Right lobe of liver (tissue), 6 donors: ENCODE measurements at regions not wholly inside any gene's neighbourhood (a gene's known extent, or its start where the extent isn't known, plus 50 kb on each side); places are given as distances from the start of the nearest gene placed in this dataset.

Experiments
- ATAC-seq, 4 donors: fragments of 200-7000 bp; cut with Tn5 transposase; one replicate each; pipeline ENCODE4 v1.9.1; 2020; ENCODE audit warnings: mild to moderate bottlenecking in 4 of 4, moderate library complexity in 4 of 4
- DNase-seq, 3 donors: peaks; one replicate each; pipeline ENCODE4 v3.0.0-alpha.2; 2020
- H3K27ac ChIP-seq, 3 donors: fragments of 200-600 bp; one replicate each; pipeline ENCODE4 v1.8.0; 2022
- H3K27me3 ChIP-seq, 2 donors: fragments of 200-600 bp; one replicate each; pipeline ENCODE4 v1.8.0; 2022
- H3K36me3 ChIP-seq, 4 donors: fragments of 200-600 bp; sonication (generic) in 1 of 4; one replicate each; pipeline versions ENCODE4 v1.5.1 to v1.8.0; 2017 to 2022; ENCODE audit warnings: control low read depth in 1 of 4
- H3K4me1 ChIP-seq, 4 donors: fragments of 200-600 bp; sonication (generic) in 1 of 4; one replicate each; pipeline versions ENCODE4 v1.5.1 to v1.8.0; 2017 to 2022; ENCODE audit warnings: control low read depth in 1 of 4
- H3K4me3 ChIP-seq, 3 donors: fragments of 200-600 bp; one replicate each; pipeline ENCODE4 v1.8.0; 2022
- H3K9me3 ChIP-seq, 4 donors: fragments of 200-600 bp; sonication (generic) in 1 of 4; one replicate each; pipeline versions ENCODE4 v1.5.1 to v1.8.0; 2017 to 2022; ENCODE audit warnings: control low read depth in 1 of 4
- POLR2A ChIP-seq: fragments of 450-650 bp; IDR thresholded peaks from one replicate; pipeline ENCODE4 v1.6.1; 2017; ENCODE audit warnings: antibody characterized with exemption, mild to moderate bottlenecking
- WGBS: methylation state at CpG from one replicate; pipeline ENCODE4 v1.1.6; 2018; ENCODE audit warnings: low coverage, low lambda C conversion rate; ENCODE audit not compliant: insufficient coverage; ENCODE audit errors: missing lambda C conversion rate; 5-methylcytosine and 5-hydroxymethylcytosine counted together
- intact Hi-C, 2 donors: fragments of 100-400 bp; cut with DNase I; formaldehyde crosslinking; loops; one replicate each; pipeline versions ENCODE4 v1.11.2 to v1.14.1; 2022
- TF ChIP-seq, protein P1 (sequence below), 4 donors: fragments of 200-600 bp in 3 of 4; fragments of 450-650 bp in 1 of 4; IDR thresholded peaks; one replicate each; pipeline versions ENCODE4 v1.5.1 to v1.8.0; 2016 to 2022; ENCODE audit warnings: antibody characterized with exemption in 4 of 4, mild to moderate bottlenecking in 2 of 4
- donor health status: DM: no; HTN: yes; CAD: no.
- donor health status: DM: no; HTN: no; CAD: no.
- donor health status: DM: no; HTN: no; CAD: no.
- donor health status: DM: no; HTN: yes; CAD: no.
- donor health status: DM: no; HTN: yes; CAD: no.

GRCh38 chrX:20477836-20478524 is 211.3 kb upstream of the RPS6KA3 start:
- Histone ChIP-seq H3K4me3 (no peak overlapping the region), H3K27me3 (no peaks in the 10 kb centered on the region), H3K4me1 (no peaks in the 10 kb centered on the region), H3K9me3 (no peaks in the 10 kb centered on the region), H3K36me3 (no peaks in the 10 kb centered on the region), H3K27ac (no peak overlapping the region)
- intact Hi-C loops, result no loop called here
- 50% methylated on average over 7 of the region's 8 CpGs for WGBS
- ATAC-seq (peak in 2 of 4 donors; percentile 28 to 52), DNase-seq (no peak)
- TF ChIP-seq, protein P1, sequence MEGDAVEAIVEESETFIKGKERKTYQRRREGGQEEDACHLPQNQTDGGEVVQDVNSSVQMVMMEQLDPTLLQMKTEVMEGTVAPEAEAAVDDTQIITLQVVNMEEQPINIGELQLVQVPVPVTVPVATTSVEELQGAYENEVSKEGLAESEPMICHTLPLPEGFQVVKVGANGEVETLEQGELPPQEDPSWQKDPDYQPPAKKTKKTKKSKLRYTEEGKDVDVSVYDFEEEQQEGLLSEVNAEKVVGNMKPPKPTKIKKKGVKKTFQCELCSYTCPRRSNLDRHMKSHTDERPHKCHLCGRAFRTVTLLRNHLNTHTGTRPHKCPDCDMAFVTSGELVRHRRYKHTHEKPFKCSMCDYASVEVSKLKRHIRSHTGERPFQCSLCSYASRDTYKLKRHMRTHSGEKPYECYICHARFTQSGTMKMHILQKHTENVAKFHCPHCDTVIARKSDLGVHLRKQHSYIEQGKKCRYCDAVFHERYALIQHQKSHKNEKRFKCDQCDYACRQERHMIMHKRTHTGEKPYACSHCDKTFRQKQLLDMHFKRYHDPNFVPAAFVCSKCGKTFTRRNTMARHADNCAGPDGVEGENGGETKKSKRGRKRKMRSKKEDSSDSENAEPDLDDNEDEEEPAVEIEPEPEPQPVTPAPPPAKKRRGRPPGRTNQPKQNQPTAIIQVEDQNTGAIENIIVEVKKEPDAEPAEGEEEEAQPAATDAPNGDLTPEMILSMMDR (IDR thresholded peaks at IDR 0.05), result no peak
- no peak for TF ChIP-seq POLR2A

- no peak overlapping the region for H3K4me3 ChIP-seq
- intact Hi-C loops, result no loop called here
- H3K36me3 ChIP-seq, result no peaks in the 10 kb centered on the region
- WGBS, result 25% methylated on average over 3 of the region's 3 CpGs
- ATAC-seq, result no peak
- no peaks in the 10 kb centered on the region for H3K27me3 ChIP-seq
- no peaks in the 10 kb centered on the region for H3K4me1 ChIP-seq
- no peaks in the 10 kb centered on the region for H3K9me3 ChIP-seq
- DNase-seq, result no peak
- H3K27ac ChIP-seq, result no peak overlapping the region
- TF ChIP-seq, protein P1 (IDR thresholded peaks at IDR 0.05), result no peak
- TF ChIP-seq POLR2A, result no peak
Measured at GRCh38 chrX:20477219-20477618, 210.5 kb upstream of the RPS6KA3 start.

GRCh38 chrX:20472620-20473258 is 206.0 kb upstream of the RPS6KA3 start:
- intact Hi-C loops, result no loop called here
- no peak overlapping the region for H3K4me3 ChIP-seq
- no peaks in the 10 kb centered on the region for H3K27me3 ChIP-seq
- H3K4me1 ChIP-seq, result no peaks in the 10 kb centered on the region
- ATAC-seq (no peak), DNase-seq (no peak)
- H3K27ac ChIP-seq, result no peak overlapping the region
- no peaks in the 10 kb centered on the region for H3K36me3 ChIP-seq
- H3K9me3 ChIP-seq, result no peaks in the 10 kb centered on the region
- no peak for TF ChIP-seq POLR2A
- TF ChIP-seq, protein P1 (IDR thresholded peaks at IDR 0.05), result no peak
- 57% methylated on average over 4 of the region's 4 CpGs for WGBS

GRCh38 chrX:20472148-20472547 is 205.4 kb upstream of the RPS6KA3 start:
- Histone ChIP-seq H3K27me3 (no peaks in the 10 kb centered on the region), H3K9me3 (no peaks in the 10 kb centered on the region), H3K4me1 (no peaks in the 10 kb centered on the region), H3K36me3 (no peaks in the 10 kb centered on the region), H3K4me3 (no peak overlapping the region), H3K27ac (no peak overlapping the region)
- TF ChIP-seq, protein P1 (IDR thresholded peaks at IDR 0.05), result no peak
- no peak for TF ChIP-seq POLR2A
- WGBS, result 32% methylated on average over 1 of the region's 1 CpG
- no peak for DNase-seq
- ATAC-seq, result no peak
- intact Hi-C loops, result no loop called here
